Ishikawa (cell line): ENCODE measurements at regions not wholly inside any gene's neighbourhood (a gene's known extent, or its start where the extent isn't known, plus 50 kb on each side); places are given as distances from the start of the nearest gene placed in this dataset.

Experiments used
- CEBPB ChIP-seq: IDR thresholded peaks from 2 replicates; pipeline ENCODE4 v1.6.1; 2012
- CREB1 ChIP-seq: IDR thresholded peaks from 2 replicates; pipeline ENCODE4 v1.6.1; 2012; ENCODE audit warnings: low read depth
- EGR1 ChIP-seq: IDR thresholded peaks from 2 replicates; pipeline ENCODE4 v1.6.1; 2012
- EP300 ChIP-seq: IDR thresholded peaks from 2 replicates; pipeline ENCODE4 v1.6.1; 2012; ENCODE audit warnings: borderline replicate concordance
- FOXM1 ChIP-seq: IDR thresholded peaks from 2 replicates; pipeline ENCODE4 v1.6.1; 2012; ENCODE audit warnings: low read depth, borderline replicate concordance
- MAX ChIP-seq: IDR thresholded peaks from 2 replicates; pipeline ENCODE4 v1.6.1; 2012
- NFIC ChIP-seq: IDR thresholded peaks from 2 replicates; pipeline ENCODE4 v1.6.1; 2012
- RAD21 ChIP-seq: IDR thresholded peaks from 2 replicates; pipeline ENCODE4 v1.6.1; 2012; ENCODE audit warnings: low read depth
- REST ChIP-seq: IDR thresholded peaks from 2 replicates; pipeline ENCODE4 v1.6.1; 2012; ENCODE audit warnings: low read depth, mild to moderate bottlenecking
- TAF1 ChIP-seq: IDR thresholded peaks from 2 replicates; pipeline ENCODE4 v1.6.1; 2012; ENCODE audit warnings: low read depth, mild to moderate bottlenecking
- TCF12 ChIP-seq: IDR thresholded peaks from 2 replicates; pipeline ENCODE4 v1.6.1; 2012; ENCODE audit warnings: low read depth
- TEAD4 ChIP-seq: IDR thresholded peaks from 2 replicates; pipeline ENCODE4 v1.6.1; 2012
- USF1 ChIP-seq: IDR thresholded peaks from 2 replicates; pipeline ENCODE4 v1.6.1; 2012
- YY1 ChIP-seq: IDR thresholded peaks from 2 replicates; pipeline ENCODE4 v1.6.1; 2012; ENCODE audit warnings: low read depth
- ZBTB7A ChIP-seq: IDR thresholded peaks from 2 replicates; pipeline ENCODE4 v1.6.1; 2012; ENCODE audit warnings: low read depth

GRCh38 chr12:90128526-90128925, 419.9 kb upstream of the ATP2B1 start:
- no peak for TF ChIP-seq EP300
- TF ChIP-seq FOXM1 = no peak
- TF ChIP-seq YY1 = no peak
- no peak for TF ChIP-seq TEAD4
- TF ChIP-seq CEBPB = no peak
- no peak for TF ChIP-seq EGR1
- no peak for TF ChIP-seq CREB1

- TF ChIP-seq MAX (no peak), ZBTB7A (no peak), REST (no peak), YY1 (no peak), TAF1 (no peak)
Measured at GRCh38 chr12:90126125-90126524, 417.5 kb upstream of the ATP2B1 start.

GRCh38 chr12:90124914-90125313, 416.3 kb upstream of the ATP2B1 start:
- TF ChIP-seq NFIC = no peak
- TF ChIP-seq REST = no peak
- no peak for TF ChIP-seq TEAD4
- TF ChIP-seq CREB1 = no peak

- TF ChIP-seq NFIC (no peak), EP300 (no peak), FOXM1 (no peak), YY1 (no peak), TEAD4 (no peak), RAD21 (no peak), MAX (no peak), TCF12 (no peak), TAF1 (no peak), REST (no peak), USF1 (no peak), CEBPB (no peak), ZBTB7A (no peak), CREB1 (no peak), EGR1 (no peak)
Measured at GRCh38 chr12:90124289-90124688, 415.7 kb upstream of the ATP2B1 start.

GRCh38 chr12:90122681-90123080, 414.0 kb upstream of the ATP2B1 start:
- TF ChIP-seq NFIC (no peak), TCF12 (no peak), MAX (no peak), YY1 (no peak), TAF1 (no peak), ZBTB7A (no peak), EGR1 (no peak), CREB1 (no peak), TEAD4 (no peak), RAD21 (no peak), EP300 (no peak), USF1 (no peak), CEBPB (no peak), REST (no peak), FOXM1 (no peak)
